ENCODE measurements at regions not wholly inside any gene's neighbourhood (a gene's known extent, or its start where the extent isn't known, plus 50 kb on each side); places are given as distances from the start of the nearest gene placed in this dataset.

GRCh38 chr22:45094081-45094720 is 69.5 kb upstream of the NUP50 start:
- TF ChIP-seq CTCF (conservative IDR thresholded peaks at IDR 0.05 in 1 of 2, IDR thresholded peaks at IDR 0.05 in 1 of 2; ENCODE audit: extremely low read depth in 1 of 2, insufficient read depth in 1 of 2, low read depth in 1 of 2, low read length in 2 of 2) = no peak
- no peak for TF ChIP-seq EZH2 (IDR thresholded peaks at IDR 0.05; ENCODE audit: borderline replicate concordance, low read length)

Data from mammary epithelial cell (primary cell).